Mucosa of gallbladder (tissue), 1 donor: ENCODE measurements at regions not wholly inside any gene's neighbourhood (a gene's known extent, or its start where the extent isn't known, plus 50 kb on each side); places are given as distances from the start of the nearest gene placed in this dataset.
"Not testable (repeated sequence)": the region's sequence is repeated elsewhere in the genome, so short reads cannot be mapped to it uniquely, and the experiment has no call there.

Experiments
- DNase-seq: peaks from one replicate; pipeline ENCODE4 v3.0.0-alpha.2; 2020; ENCODE audit warnings: low spot score
- donor health status: DM: no; HTN: no; CAD: no.

DNA sequence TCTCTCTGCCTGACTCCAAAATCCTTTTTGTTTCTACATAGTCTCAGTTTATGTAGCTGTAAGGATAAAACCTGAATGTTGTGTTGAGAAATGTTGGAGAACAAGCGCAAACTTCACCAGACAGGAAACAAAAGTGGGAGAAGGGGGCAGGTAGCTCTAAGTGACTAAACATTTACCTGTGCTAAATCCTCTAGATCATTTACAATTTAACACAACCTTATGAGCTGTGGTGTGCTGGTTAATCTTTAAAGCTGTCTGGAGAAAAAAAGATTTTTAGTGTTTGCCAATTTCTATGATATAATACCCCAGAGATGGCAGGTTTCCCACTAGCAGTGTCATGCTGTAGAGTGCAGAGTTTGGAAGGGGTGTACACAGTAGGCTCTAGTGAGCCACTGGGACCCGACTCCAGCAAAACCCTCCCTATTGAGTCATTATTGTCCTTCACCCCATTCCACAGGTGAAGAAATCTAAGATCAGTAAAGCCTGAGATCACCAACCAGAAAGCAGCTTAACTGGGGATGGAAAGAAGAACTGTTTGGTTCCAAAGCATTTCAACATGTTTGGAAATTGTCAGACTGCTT is 992.0 kb downstream of the DCDC2C start:
- DNase-seq: no peak

GRCh38 chr2:4715065-4715464 is 977.1 kb upstream of the SOX11 start:
- no peak for DNase-seq

DNA sequence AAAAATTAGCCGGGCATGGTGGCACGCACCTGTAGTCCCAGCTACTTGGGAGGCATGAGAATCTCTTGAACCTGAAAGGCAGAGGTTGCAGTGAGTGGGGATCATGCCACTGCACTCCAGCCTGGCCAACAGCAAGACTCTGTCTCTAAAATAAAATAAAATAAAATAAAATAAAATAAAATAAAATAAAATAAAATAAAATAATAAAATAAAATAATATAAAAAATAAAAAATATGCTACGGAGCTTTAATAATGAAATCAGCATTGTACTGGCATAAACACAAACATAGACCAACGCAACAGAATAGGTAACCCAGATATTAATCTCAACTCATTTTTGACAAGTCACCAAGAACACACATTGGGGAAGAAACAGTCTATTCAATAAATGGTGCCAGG is 973.4 kb upstream of the SOX11 start:
- no peak for DNase-seq

GRCh38 chr2:4725618-4726017 is 966.6 kb upstream of the SOX11 start:
- DNase-seq: no peak

DNA sequence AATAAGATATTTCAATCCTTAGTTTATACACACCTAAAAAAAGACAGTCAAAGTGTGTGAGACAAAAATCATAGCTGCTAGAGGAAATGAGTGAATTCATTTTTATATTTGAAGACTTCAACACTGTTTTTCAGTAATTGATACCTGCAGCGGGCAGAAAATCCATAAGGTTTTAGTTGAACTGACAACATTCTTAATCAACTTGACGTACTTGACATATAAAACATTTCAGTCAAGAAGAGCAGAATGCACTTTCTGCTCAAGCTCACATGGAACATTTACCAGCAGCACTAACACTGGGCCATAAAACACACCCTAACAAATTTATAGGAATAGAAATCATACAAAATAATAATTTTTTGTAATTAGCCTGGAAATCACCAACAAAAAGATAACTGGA is 959.6 kb upstream of the SOX11 start:
- DNase-seq: no peak

DNA sequence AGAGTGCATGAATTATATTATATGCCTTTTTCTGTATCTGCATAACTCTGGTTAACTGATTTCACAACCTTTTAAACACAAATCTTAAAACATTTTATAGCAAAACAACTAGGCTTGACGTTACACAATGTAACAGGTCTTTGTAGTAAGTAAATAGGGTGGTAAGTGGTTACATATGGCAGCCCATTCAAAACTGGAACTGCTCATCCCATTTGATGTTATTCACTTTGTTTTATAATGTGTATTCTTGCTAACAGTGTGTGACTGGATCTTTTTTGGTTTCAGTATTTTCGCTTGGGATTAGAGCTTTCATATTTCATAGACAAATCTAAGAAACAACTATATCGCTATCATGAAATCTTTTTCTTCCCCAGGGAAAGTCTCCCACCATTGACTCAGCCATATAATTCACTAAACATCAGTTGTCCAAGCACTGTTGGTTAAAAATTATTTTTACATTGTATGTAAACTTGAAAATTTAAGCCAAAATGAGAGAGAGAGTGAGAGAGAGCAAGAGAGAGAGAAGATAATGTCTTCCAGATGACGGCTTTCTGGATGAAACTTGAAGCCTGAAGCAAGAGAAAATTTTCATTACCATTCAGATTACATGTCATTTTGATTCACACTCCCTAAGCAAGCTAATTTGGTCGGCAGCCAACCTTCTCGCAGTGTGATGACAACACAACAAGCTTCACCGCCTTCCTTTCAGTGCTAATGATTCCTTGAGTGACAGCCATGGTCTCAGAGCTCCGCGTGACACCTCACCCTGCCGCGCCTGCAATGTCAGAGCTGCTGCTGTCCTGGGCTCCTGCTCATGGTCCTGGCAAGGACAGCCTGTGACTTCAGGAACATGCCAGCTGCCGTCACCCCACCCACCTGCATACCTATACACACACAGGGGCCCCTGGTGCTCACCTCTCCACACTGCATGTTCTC is 946.9 kb upstream of the SOX11 start:
- DNase-seq: no peak

GRCh38 chr2:4753721-4754120 is 938.5 kb upstream of the SOX11 start:
- no peak for DNase-seq

DNA sequence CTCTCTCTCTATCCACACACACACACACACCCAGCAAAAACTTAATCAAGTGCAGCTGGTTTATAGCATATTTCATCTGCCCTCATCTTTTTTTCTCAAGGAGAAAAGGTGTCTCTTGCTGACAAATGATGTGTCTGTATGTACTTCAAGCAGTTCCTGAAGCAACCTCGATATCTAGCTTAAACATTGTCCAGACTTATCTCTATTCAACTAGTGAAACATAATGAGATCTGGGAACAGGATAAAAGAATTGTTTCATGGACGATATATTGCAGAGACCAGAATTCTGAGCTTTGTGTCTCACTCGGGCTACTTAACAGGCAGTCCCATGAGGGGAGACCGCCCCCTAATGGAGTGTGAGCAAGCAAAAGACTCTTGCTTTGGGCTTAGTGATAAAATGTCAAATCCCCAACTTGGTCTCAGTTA is 929.2 kb upstream of the SOX11 start:
- DNase-seq: peak; percentile 42

GRCh38 chr2:4765787-4766530 is 926.2 kb upstream of the SOX11 start:
- no peak for DNase-seq

GRCh38 chr2:4775668-4776067 is 916.5 kb upstream of the SOX11 start:
- no peak for DNase-seq

DNA sequence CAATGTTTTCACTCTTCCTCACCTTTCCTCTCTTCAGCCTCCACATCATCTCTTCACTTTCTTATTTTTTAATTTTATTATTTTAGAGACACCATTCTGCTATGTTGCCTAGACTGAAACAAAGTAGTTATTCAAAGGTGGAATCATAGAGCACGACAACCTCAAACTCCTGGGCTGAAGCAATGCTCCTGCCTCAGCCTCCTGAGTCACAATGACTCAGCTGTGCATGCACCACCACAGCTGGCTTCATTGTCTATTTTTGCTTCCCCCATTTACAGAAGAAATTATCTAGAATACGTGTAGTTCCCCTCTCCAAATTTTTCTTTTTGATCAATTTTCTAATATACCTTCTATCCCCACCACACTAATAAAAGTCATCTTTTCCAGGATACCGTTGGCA is 911.5 kb upstream of the SOX11 start:
- no peak for DNase-seq

DNA sequence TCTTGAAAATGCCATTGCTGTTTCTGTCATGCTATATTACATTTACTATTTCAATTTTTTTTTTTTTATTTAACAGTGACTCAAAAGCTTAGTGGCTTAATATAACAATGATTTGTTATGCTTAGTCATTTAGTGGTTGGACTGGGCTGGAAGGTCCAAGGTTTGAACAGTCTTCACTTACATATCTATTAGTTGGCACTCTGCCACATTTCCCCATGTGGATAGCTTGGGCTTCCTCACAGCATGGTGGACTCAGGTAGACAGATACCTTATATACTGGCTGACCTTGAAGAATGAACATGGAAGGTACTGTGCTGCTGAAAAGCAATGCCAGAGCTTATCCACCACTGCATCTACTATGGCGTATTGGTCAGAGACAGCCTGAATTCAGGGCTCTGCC is 909.5 kb upstream of the SOX11 start:
- DNase-seq: no peak

DNA sequence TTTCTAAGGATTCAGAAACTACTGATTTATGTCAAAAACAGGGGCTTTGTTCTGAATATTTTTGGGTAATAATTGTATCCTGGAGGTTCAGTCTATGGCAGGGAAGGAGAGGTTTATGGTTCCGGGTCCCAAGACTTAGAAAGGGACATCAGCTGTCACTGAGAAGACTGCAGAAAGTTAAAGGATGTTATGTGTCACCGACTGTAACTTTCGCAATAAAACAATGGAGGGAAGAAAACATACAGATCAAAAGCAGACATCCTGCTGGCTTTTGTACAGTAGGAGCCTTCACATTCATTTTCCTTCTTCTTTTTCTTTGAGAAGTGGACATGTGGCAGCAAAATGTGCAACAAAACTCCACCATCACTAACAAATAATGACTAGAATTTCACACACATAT is 900.7 kb upstream of the SOX11 start:
- no peak for DNase-seq

DNA sequence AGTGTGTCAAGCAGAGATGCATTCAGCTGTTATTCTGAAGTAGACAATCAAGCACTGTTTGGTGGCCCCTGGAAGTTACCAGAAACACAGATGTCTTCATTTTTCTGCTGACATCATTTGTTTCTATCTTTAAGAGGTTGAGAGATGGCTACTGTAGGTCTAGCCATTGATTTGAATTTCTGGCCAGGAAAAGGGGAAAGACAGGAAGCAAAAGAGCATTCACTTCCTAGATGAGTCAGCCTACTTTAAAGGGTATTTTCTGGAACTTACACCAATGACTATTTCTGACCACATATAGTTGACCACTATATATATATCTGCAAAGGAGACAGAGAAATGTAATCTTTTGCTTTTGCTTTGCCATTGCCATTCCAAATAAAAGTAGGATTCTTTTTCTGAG is 900.1 kb upstream of the SOX11 start:
- DNase-seq: no peak

- DNase-seq: no peak
Measured at GRCh38 chr2:4803396-4803795, 888.8 kb upstream of the SOX11 start.

GRCh38 chr2:4814137-4814536 is 878.0 kb upstream of the SOX11 start:
- not testable (repeated sequence) for DNase-seq

GRCh38 chr2:4827836-4828235 is 864.3 kb upstream of the SOX11 start:
- DNase-seq: no peak

DNA sequence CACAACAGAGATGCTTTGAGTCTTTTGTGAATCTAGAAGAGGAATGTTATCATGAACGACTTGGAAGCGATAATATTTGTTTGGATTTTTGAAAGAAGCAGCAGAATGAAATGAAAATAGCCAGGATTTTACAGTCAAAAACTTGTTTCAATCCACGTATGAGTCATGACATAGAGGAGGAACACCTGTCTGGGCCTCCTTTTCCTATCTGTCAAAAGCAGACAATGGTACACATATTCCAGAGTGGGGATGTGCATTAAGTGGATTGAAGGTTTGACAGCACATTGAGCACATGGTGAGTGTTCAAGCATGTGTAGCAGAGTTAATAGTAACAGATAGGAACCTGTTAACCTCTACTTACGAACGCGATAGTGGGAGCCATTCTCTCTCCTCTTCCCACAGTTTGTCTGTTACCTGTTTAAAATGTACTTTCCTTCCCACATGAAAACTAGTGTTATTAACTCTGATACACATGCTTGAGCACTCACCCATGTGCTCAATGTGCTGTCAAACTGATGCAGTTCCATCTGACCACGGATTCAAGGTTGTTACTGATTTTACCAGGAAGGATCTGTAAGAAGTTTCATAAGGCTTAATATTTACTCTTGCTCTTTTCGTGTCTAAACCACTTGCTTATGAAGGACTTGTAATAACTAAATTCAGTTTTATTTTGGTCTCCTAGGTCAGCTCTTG is 863.4 kb upstream of the SOX11 start:
- no peak for DNase-seq

DNA sequence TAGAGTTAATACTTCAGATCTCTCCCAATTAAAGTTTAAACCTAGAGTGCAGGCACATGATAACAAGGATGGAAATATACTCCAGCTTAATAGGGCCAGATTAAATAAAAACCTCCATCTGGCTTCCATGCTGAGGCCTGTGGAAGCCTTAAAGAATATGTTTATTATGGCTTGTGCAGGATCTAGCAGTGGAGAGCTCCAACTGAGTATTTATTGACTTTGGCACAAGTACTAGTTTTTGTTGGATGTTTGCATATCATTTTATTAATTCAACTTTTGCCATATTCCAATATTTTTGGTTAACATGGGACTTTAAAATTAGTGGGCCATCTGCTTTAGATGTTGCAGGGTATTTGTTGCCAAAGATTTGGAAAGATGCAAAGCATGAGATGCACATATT is 860.4 kb upstream of the SOX11 start:
- no peak for DNase-seq

DNA sequence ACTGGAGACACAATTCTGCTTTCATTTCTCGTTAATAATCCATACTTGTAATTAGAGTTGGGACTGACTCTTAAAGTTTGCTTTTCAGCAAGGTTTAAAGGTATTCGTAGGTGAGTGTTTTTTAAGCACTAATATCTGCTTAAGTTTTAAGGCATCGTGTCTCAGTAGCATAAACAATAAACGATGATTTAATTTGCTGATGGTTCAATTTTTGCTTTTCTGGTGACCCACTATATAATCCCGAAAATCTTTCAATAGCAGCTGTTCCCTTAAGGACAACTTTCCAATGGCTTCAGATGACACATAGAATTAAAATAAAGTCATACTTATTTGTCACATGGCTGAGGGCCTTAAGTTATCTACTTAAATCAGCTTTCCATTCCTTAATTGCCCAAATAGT is 859.5 kb upstream of the SOX11 start:
- DNase-seq: no peak

- no peak for DNase-seq
Measured at GRCh38 chr2:4838626-4839025, 853.6 kb upstream of the SOX11 start.

- no peak for DNase-seq
Measured at GRCh38 chr2:4840791-4841190, 851.4 kb upstream of the SOX11 start.
